Endothelial cell of umbilical vein (primary cell): ENCODE measurements at regions not wholly inside any gene's neighbourhood (a gene's known extent, or its start where the extent isn't known, plus 50 kb on each side); places are given as distances from the start of the nearest gene placed in this dataset.

Source experiments
- BruUV-seq: library from RNA; stranded (reverse); fragments of 400-500 nt; replicated peaks from 2 replicates; lab custom pipeline; 2021; lab: Mats Ljungman, UMichigan
- CTCF ChIA-PET: fragments of 300-600, 350-600 bp; sonication (Branson Sonifier 250); formaldehyde crosslinking; loops from one replicate; lab custom pipeline; 2021; ENCODE audit warnings: antibody characterized with exemption, inconsistent platforms; lab: Charles Lee
- POLR2A ChIA-PET: fragments of 300-600, 350-600 bp; sonication (Branson Sonifier 250); formaldehyde crosslinking; loops from one replicate; lab custom pipeline; 2021; ENCODE audit warnings: antibody characterized with exemption, inconsistent platforms; lab: Charles Lee
- DNase-seq: peaks from one replicate; pipeline ENCODE4 v3.0.0-alpha.2; 2011; ENCODE audit warnings: low read depth, low spot score
- FAIRE-seq: peaks from 2 replicates; lab custom pipeline; 2011; peaks lifted over from hg19 to GRCh38; lab: Jason Lieb, UNC
- H2AFZ ChIP-seq: 2 replicates; pipeline ENCODE4 v1.6.0; 2012; ENCODE audit warnings: low read depth, low read length, control low read depth, inconsistent platforms
- H3K27ac ChIP-seq: 2 replicates; pipeline ENCODE4 v1.5.1; 2011; ENCODE audit warnings: low read depth, mild to moderate bottlenecking, control low read depth, low read length, moderate library complexity; ENCODE audit not compliant: insufficient read depth
- H3K27me3 ChIP-seq, 2 experiments: 2 replicates each; pipeline versions ENCODE4 v1.6.0 to v1.6.1; 2011; ENCODE audit warnings: low read length in 2 of 2, mixed read lengths in 1 of 2; ENCODE audit not compliant: control insufficient read depth in 2 of 2, insufficient read depth in 2 of 2
- H3K36me3 ChIP-seq, 2 experiments: 2 replicates in 1 of 2; 3 replicates in 1 of 2; pipeline ENCODE4 v1.5.1; 2011; ENCODE audit warnings: low read length in 2 of 2, mild to moderate bottlenecking in 1 of 2, moderate library complexity in 1 of 2; ENCODE audit not compliant: control insufficient read depth in 2 of 2, insufficient read depth in 2 of 2; ENCODE audit errors: extremely low read depth in 1 of 2
- H3K4me1 ChIP-seq: 3 replicates; pipeline ENCODE4 v1.5.1; 2011; ENCODE audit warnings: mild to moderate bottlenecking, low read length; ENCODE audit not compliant: control insufficient read depth, insufficient read depth; ENCODE audit errors: extremely low read depth
- H3K4me2 ChIP-seq: 2 replicates; pipeline ENCODE4 v1.6.1; 2011; ENCODE audit warnings: low read length, control low read depth, mixed read lengths; ENCODE audit not compliant: insufficient read depth
- H3K4me3 ChIP-seq, 3 experiments: fragments of 200-600 bp in 1 of 3; sonication (generic), shearing (Covaris generic) in 1 of 3; replicated peaks in 1 of 3; 2 replicates each; pipeline ENCODE4 v1.5.1; 2011 to 2016; ENCODE audit warnings: control low read depth in 3 of 3, low read length in 3 of 3, mild to moderate bottlenecking in 2 of 3, inconsistent platforms in 1 of 3, low read depth in 1 of 3, moderate library complexity in 1 of 3; ENCODE audit not compliant: insufficient read depth in 1 of 3
- H3K79me2 ChIP-seq: 2 replicates; pipeline ENCODE4 v1.6.0; 2012; ENCODE audit warnings: low read length, inconsistent platforms; ENCODE audit not compliant: control insufficient read depth, insufficient read depth
- H3K9ac ChIP-seq: replicated peaks from 2 replicates; pipeline ENCODE3; 2011; ENCODE audit warnings: low read length, control low read depth; ENCODE audit not compliant: insufficient read depth; ENCODE audit errors: extremely low read depth
- H3K9me1 ChIP-seq: replicated peaks from 3 replicates; pipeline ENCODE4 v1.6.0; 2011; ENCODE audit warnings: mild to moderate bottlenecking, low read length; ENCODE audit not compliant: control insufficient read depth, insufficient read depth; ENCODE audit errors: extremely low read depth
- H3K9me3 ChIP-seq: replicated peaks from 2 replicates; pipeline ENCODE4 v1.5.1; 2012; ENCODE audit warnings: low read length, inconsistent platforms; ENCODE audit not compliant: control insufficient read depth, insufficient read depth
- H4K20me1 ChIP-seq: replicated peaks from 2 replicates; pipeline ENCODE3; 2011; ENCODE audit warnings: mild to moderate bottlenecking, low read length; ENCODE audit not compliant: control insufficient read depth, insufficient read depth; ENCODE audit errors: extremely low read depth
- FOS ChIP-seq: IDR thresholded peaks from 2 replicates; pipeline ENCODE4 v1.6.1; 2011; ENCODE audit warnings: mild to moderate bottlenecking, low read length, moderate library complexity, borderline replicate concordance; ENCODE audit not compliant: insufficient read depth
- GATA2 ChIP-seq: IDR thresholded peaks from 2 replicates; pipeline ENCODE4 v1.7.0; 2011; ENCODE audit warnings: low read depth, mild to moderate bottlenecking, moderate library complexity, mixed read lengths, low read length; ENCODE audit not compliant: insufficient read length, insufficient read depth
- JUN ChIP-seq: IDR thresholded peaks from 2 replicates; pipeline ENCODE4 v1.6.1; 2011; ENCODE audit warnings: borderline replicate concordance, low read depth; ENCODE audit not compliant: insufficient read length, insufficient read depth
- MYC ChIP-seq: IDR thresholded peaks from one replicate; pipeline ENCODE4 v1.6.1; 2011; ENCODE audit warnings: mild to moderate bottlenecking, low read depth, low read length
- POLR2AphosphoS5 ChIP-seq: IDR thresholded peaks from 2 replicates; pipeline ENCODE4 v1.6.1; 2012; ENCODE audit warnings: low read depth, mild to moderate bottlenecking, control low read depth, low read length, moderate library complexity; ENCODE audit not compliant: insufficient read depth
- dilution Hi-C: fragments of 300-500 bp; cut with MboI; formaldehyde crosslinking; loops from one replicate; pipeline ENCODE4 v1.15.0; 2019; ENCODE audit warnings: low sequenced_read_pairs; ENCODE audit not compliant: extremely low pct_ligation_motif_present
- intact Hi-C: fragments of 100-400 bp; cut with micrococcal nuclease; formaldehyde crosslinking; loops from one replicate; pipeline ENCODE4 v1.10.0; 2022
- TF ChIP-seq, protein P1 (sequence below), 2 donors: IDR thresholded peaks; 1 replicate in 1 of 2; 2 replicates in 1 of 2; pipeline ENCODE4 v1.5.1; 2011; ENCODE audit warnings: low read length in 2 of 2, mild to moderate bottlenecking in 2 of 2, moderate library complexity in 2 of 2, control low read depth in 1 of 2, inconsistent platforms in 1 of 2, low read depth in 1 of 2; ENCODE audit not compliant: insufficient read depth in 1 of 2; ENCODE audit errors: extremely low read depth in 1 of 2

- no peak overlapping the region for H3K4me3 ChIP-seq
- no TSS peak for BruUV-seq
- no peaks in the 10 kb centered on the region for H3K9me1 ChIP-seq
- H4K20me1 ChIP-seq = no peaks in the 10 kb centered on the region
- no peaks in the 10 kb centered on the region for H3K79me2 ChIP-seq
- no peak for FAIRE-seq
- H3K27ac ChIP-seq = no peak overlapping the region
- no peak for DNase-seq
- no peaks in the 10 kb centered on the region for H3K4me1 ChIP-seq
- H3K9me3 ChIP-seq = no peaks in the 10 kb centered on the region
- dilution Hi-C loops = no loop called here
- H3K4me2 ChIP-seq = no peak overlapping the region
- CTCF ChIA-PET = interaction anchor here (1.3 kb wide), 1 partner anchor 25 kb away, joined by 4 read pairs; no protein-coding TSS in a partner anchor
- H3K27me3 ChIP-seq = no peaks in the 10 kb centered on the region
- POLR2A ChIA-PET = no interaction called here
- TF ChIP-seq FOS (no peak), GATA2 (no peak), JUN (no peak), MYC (no peak), POLR2AphosphoS5 (no peak)
- TF ChIP-seq, protein P1, sequence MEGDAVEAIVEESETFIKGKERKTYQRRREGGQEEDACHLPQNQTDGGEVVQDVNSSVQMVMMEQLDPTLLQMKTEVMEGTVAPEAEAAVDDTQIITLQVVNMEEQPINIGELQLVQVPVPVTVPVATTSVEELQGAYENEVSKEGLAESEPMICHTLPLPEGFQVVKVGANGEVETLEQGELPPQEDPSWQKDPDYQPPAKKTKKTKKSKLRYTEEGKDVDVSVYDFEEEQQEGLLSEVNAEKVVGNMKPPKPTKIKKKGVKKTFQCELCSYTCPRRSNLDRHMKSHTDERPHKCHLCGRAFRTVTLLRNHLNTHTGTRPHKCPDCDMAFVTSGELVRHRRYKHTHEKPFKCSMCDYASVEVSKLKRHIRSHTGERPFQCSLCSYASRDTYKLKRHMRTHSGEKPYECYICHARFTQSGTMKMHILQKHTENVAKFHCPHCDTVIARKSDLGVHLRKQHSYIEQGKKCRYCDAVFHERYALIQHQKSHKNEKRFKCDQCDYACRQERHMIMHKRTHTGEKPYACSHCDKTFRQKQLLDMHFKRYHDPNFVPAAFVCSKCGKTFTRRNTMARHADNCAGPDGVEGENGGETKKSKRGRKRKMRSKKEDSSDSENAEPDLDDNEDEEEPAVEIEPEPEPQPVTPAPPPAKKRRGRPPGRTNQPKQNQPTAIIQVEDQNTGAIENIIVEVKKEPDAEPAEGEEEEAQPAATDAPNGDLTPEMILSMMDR (IDR thresholded peaks at IDR 0.05; ENCODE audit: extremely low read depth in 1 of 2, insufficient read depth in 1 of 2, low read depth in 1 of 2, low read length in 2 of 2) = no peak
- H2AFZ ChIP-seq = no peak overlapping the region
- no peaks in the 10 kb centered on the region for H3K36me3 ChIP-seq
- intact Hi-C loops = no loop called here
- no peak overlapping the region for H3K9ac ChIP-seq
Measured at GRCh38 chrX:40852586-40852985, 117.2 kb upstream of the MED14 start.
